SK-N-MC (cell line): ENCODE measurements at regions not wholly inside any gene's neighbourhood (a gene's known extent, or its start where the extent isn't known, plus 50 kb on each side); places are given as distances from the start of the nearest gene placed in this dataset.

Source experiments
- DNase-seq: peaks from one replicate; pipeline ENCODE4 v3.0.0-alpha.2; 2011; ENCODE audit warnings: low read depth, low spot score
- H3K27ac ChIP-seq: fragments of 200-600 bp; sonication (generic); 2 replicates; pipeline ENCODE4 v1.5.1; 2016; ENCODE audit warnings: mixed run types
- H3K36me3 ChIP-seq: fragments of 200-600 bp; sonication (generic); 2 replicates; pipeline ENCODE4 v1.6.1; 2017; ENCODE audit warnings: antibody characterized with exemption, low read length, mixed read lengths; ENCODE audit not compliant: insufficient read depth
- H3K4me3 ChIP-seq: fragments of 200-600 bp; sonication (generic); 2 replicates; pipeline ENCODE4 v1.5.1; 2016
- H3K9ac ChIP-seq: fragments of 200-600 bp; sonication (generic); 2 replicates; pipeline ENCODE4 v1.8.0; 2017; ENCODE audit warnings: mixed run types, mixed read lengths; ENCODE audit not compliant: insufficient read length
- H3K9me3 ChIP-seq: fragments of 200-600 bp; sonication (generic); 2 replicates; pipeline ENCODE4 v1.6.1; 2017; ENCODE audit warnings: low read depth, mild to moderate bottlenecking, antibody characterized with exemption, low read length, moderate library complexity, mixed read lengths
- EZH2 ChIP-seq: fragments of 200-600 bp; sonication (generic); IDR thresholded peaks from one replicate; pipeline ENCODE4 v1.6.1; 2017; ENCODE audit warnings: antibody characterized with exemption
- FOXP2 ChIP-seq: optimal IDR thresholded peaks from 2 replicates; pipeline ENCODE3; 2011; ENCODE audit warnings: mild to moderate bottlenecking, moderate library complexity; ENCODE audit not compliant: insufficient read depth; ENCODE audit errors: extremely low read length, control extremely low read depth
- POLR2AphosphoS5 ChIP-seq: IDR thresholded peaks from 2 replicates; pipeline ENCODE4 v1.6.1; 2012; ENCODE audit warnings: mild to moderate bottlenecking, low read depth, low read length, borderline replicate concordance

DNA sequence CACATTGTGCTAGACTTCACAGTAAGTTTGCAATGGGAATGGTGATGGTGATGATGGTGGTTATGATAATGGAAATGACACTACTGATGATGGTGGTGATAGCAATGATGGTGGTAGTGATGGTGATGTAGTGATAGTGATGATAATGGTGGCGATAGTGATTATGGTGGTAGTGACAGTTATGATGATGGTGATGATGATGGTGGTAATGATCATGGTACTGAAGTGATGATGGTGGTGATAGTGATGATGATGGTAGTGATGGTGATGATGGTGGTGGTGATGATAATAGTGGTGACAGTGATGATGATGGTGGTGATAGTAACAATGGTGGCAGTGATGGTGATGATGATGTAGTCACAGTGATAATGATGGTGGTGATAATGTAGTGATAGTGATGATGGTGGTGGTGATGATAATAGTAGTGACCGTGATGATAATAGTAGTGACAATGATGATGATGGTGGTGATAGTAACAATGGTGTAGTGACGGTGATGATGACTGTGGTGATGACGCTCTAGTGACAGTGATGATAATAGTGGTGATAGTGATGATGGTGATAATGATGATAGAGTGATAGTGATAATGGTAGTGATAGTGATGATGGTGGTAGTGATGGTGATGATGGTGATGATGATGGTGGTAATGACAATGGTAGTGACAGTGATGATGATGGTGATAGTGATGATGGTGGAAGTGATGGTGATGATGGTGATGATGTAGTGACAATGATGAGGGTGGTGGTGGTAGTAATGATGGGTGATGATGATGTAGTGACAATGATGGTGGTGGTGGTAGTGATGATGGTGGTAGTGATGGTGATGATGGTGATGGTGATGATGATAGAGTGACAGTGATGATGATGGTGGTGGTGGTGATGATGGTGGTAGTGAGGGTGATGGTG is 222.9 kb upstream of the PWP1 start:
- H3K36me3 ChIP-seq = no peaks in the 10 kb centered on the region
- H3K4me3 ChIP-seq = no peak overlapping the region
- DNase-seq = no peak
- no peak overlapping the region for H3K9ac ChIP-seq
- H3K9me3 ChIP-seq = no peaks in the 10 kb centered on the region
- H3K27ac ChIP-seq = no peak overlapping the region
- TF ChIP-seq FOXP2 = no peak

DNA sequence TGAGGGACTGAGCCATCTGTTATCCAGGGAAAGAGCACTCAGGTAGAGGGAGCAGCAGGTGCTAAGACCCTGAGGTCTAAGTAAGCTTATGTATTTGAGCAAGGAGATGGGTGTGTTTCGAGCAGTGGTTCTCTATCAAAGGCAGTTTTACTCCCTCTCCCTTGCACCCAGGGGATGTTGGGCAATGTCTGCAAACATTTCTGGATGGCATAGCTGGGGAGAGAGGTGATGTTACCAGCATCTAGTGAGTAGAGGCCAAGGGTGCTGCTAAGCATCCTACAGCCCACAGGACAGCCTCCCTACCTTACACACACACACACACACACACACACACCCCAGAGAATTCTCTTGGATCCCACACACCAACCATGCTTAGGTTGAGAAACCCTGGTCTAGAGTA is 221.0 kb upstream of the PWP1 start:
- TF ChIP-seq POLR2AphosphoS5 = no peak
- TF ChIP-seq FOXP2 = no peak
- no peak for TF ChIP-seq EZH2

DNA sequence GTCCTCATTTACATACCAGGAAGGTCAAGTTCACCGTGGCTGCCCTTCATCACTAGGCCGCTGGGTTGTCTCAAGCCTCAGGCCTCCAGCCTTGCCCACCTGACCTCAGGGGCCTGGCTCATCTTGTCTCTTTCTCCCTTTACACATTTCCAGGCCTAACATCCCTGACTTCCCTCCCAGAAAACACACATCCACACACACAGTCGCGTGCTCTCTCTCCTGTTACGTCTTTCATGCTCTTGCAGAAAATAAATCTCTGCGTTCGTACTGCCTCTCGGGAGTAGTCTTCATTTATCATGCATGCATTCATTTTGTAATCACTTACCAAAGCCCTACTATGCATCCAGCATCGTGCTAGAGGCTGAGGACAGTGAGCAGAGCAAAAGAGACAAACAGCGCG is 220.0 kb upstream of the PWP1 start:
- Histone ChIP-seq H3K4me3 (no peak overlapping the region), H3K9ac (no peak overlapping the region), H3K36me3 (no peaks in the 10 kb centered on the region), H3K27ac (no peak overlapping the region), H3K9me3 (no peaks in the 10 kb centered on the region)
- TF ChIP-seq POLR2AphosphoS5 (no peak), FOXP2 (no peak)
- DNase-seq = no peak

More for the DNA sequence above, 221.0 kb upstream of the PWP1 start:
- DNase-seq = no peak
- no peak overlapping the region for H3K4me3 ChIP-seq
- H3K9ac ChIP-seq = no peak overlapping the region
- H3K9me3 ChIP-seq = no peaks in the 10 kb centered on the region
- no peak overlapping the region for H3K27ac ChIP-seq
- no peaks in the 10 kb centered on the region for H3K36me3 ChIP-seq

DNA sequence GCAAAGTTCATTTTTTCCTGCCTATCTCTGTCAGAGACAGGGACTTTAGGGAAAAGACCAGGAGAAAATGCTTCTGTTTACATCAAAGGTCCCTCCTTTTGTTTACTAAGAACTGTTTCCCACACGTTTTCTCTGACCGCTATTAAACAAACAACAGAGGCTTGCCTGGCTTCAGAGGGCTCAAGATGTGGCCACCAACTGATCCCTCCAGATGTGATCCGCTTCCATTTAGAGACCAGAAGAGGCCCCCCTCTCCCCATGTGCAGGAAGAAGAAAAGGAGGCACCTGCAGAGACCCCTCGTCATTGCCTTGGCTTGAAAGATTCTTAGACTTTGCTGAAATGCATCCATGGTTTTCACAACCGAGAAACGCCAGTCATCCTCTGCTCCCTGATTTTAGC is 217.9 kb upstream of the PWP1 start:
- TF ChIP-seq POLR2AphosphoS5 = no peak
- no peaks in the 10 kb centered on the region for H3K9me3 ChIP-seq
- no peak for DNase-seq

DNA sequence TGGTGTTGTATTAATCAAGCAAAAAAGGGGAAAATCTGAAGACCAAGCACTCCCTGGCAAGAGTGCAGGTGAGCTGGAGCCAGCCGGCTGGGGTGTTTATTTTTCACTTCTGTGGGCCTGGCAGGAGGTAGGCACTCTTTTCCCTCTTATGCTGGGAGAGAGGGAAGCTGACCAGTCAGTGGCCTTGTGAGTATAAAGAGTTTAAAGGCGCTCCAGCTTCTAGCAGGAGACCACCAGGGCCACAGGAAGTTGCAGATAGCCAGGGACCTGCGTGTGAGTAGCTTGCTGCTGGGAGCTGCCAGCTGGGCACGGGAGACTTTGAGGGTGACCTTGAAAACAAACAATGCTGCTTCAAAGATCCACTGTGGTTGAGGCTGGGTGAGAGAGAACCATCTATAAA is 217.4 kb upstream of the PWP1 start:
- no peak for TF ChIP-seq EZH2
- TF ChIP-seq FOXP2 = no peak
- no peak for TF ChIP-seq POLR2AphosphoS5
- Histone ChIP-seq H3K9ac (no peak overlapping the region), H3K36me3 (no peaks in the 10 kb centered on the region), H3K9me3 (no peaks in the 10 kb centered on the region), H3K27ac (no peak overlapping the region), H3K4me3 (no peak overlapping the region)
- DNase-seq = no peak

More for the DNA sequence above, 217.9 kb upstream of the PWP1 start:
- Histone ChIP-seq H3K9ac (no peak overlapping the region), H3K27ac (no peak overlapping the region), H3K4me3 (no peak overlapping the region), H3K36me3 (no peaks in the 10 kb centered on the region)

DNA sequence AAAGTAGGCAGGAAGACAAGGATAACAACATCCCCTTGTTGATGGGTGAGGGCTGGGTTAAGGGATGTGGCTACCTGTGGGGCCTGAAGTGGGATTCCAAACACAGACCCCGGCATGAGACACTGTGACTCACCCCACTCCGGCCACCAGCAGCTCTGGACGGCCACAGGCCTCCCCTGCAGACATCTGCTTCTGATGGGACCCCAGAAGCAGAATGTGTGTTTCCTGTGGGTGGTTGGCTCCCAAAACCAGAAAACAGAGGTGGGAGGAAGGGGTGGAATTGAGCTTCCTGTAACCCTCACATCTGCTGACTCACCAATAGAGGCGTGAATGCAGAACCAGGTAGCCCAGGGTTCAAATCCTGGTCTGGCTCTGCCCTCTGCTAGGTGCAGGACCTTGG is 216.6 kb upstream of the PWP1 start:
- no peak for DNase-seq
- Histone ChIP-seq H3K9ac (no peak overlapping the region), H3K27ac (no peak overlapping the region), H3K4me3 (no peak overlapping the region), H3K36me3 (no peaks in the 10 kb centered on the region), H3K9me3 (no peaks in the 10 kb centered on the region)
- TF ChIP-seq EZH2 (no peak), FOXP2 (no peak), POLR2AphosphoS5 (no peak)

DNA sequence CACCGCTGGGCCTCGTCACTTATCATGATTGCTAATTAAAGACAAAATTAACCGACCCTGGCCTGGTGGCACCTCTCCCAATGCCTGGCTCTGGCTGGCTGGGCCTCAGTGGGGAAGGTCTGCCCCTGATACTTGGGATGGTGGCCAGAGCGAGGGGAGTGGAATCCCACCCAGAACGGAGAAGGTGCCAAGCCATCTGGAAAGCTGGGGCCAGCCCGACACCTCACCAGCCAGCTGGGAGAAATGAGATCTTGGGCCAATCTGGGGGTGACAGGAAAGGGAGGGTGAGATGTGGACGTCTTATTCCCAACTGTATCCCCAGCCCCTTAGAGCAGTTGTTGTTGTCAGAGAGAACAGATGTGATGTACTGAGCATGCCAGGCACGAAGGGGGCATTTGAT is 215.0 kb upstream of the PWP1 start:
- no peaks in the 10 kb centered on the region for H3K36me3 ChIP-seq
- no peak overlapping the region for H3K27ac ChIP-seq
- TF ChIP-seq POLR2AphosphoS5 (no peak), FOXP2 (no peak), EZH2 (no peak)
- no peak overlapping the region for H3K4me3 ChIP-seq
- DNase-seq = no peak
- H3K9ac ChIP-seq = no peak overlapping the region
- no peaks in the 10 kb centered on the region for H3K9me3 ChIP-seq

DNA sequence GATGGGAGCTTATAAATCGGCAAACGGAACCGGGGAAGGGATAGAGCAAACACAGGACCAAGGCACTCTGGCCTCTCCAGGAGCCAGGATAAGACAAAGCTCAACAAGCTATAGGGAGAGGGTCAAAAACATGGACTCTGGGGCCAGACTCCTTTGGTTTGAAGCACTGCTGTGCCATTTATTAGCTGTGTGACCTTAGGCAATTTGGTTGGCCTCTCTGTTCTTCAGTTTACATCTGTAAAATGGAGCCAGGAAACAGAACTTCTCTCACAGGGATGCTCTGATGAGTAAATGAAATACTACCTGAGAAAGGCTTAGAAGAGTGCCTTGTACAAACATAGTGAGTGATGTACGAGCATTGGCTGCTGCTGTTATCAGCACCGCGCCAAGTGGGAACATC is 213.3 kb upstream of the PWP1 start:
- no peak for DNase-seq

DNA sequence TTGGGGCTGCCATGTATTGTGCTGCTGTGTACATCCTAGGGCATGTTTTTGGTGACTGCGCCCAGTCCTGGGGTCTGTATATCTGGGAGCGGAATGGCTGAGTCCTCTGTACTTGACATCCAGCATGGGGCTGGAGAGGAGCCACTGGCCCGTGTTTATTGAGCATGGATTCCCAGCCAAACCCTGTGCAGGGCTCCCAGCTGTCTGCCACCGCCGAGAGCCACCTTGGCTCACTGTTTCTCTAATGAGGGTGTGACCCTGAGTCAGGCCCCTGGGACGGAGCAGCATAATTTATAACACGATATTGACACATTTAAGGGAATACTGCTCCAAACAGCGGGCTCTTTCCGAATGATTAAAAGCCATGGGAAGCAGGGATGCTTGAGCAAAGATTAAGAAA is 211.5 kb upstream of the PWP1 start:
- TF ChIP-seq FOXP2 = no peak
- no peak for TF ChIP-seq POLR2AphosphoS5
- TF ChIP-seq EZH2 = no peak
- Histone ChIP-seq H3K9ac (no peak overlapping the region), H3K4me3 (no peak overlapping the region), H3K27ac (no peak overlapping the region), H3K9me3 (no peaks in the 10 kb centered on the region), H3K36me3 (no peaks in the 10 kb centered on the region)
- DNase-seq = no peak

More for the DNA sequence above, 213.3 kb upstream of the PWP1 start:
- Histone ChIP-seq H3K4me3 (no peak overlapping the region), H3K36me3 (no peaks in the 10 kb centered on the region), H3K9ac (no peak overlapping the region), H3K9me3 (no peaks in the 10 kb centered on the region), H3K27ac (no peak overlapping the region)
- TF ChIP-seq FOXP2 (no peak), POLR2AphosphoS5 (no peak), EZH2 (no peak)
